ENCODE measurements at regions not wholly inside any gene's neighbourhood (a gene's known extent, or its start where the extent isn't known, plus 50 kb on each side); places are given as distances from the start of the nearest gene placed in this dataset.

DNA sequence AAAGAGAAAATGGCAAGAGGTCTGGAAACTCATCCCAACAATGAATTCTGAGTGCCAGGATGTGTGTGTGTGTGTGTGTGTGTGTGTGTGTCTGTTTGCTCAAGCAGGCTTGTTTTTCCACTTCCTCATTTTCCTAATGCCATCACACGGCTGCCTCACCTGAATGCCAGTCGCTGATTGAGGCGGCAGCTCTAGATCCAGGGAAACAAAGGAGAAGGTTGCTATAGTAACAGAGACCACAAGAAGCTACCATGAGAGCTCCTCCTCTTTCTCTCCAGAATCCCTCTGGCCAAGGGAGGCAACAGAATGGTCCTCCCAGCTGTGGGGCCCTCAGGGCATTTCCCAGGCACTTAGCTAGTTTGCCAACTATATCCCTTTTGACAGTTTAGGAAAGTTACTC, 241.1 kb upstream of the TSHZ2 start:
- TF ChIP-seq, protein P1, sequence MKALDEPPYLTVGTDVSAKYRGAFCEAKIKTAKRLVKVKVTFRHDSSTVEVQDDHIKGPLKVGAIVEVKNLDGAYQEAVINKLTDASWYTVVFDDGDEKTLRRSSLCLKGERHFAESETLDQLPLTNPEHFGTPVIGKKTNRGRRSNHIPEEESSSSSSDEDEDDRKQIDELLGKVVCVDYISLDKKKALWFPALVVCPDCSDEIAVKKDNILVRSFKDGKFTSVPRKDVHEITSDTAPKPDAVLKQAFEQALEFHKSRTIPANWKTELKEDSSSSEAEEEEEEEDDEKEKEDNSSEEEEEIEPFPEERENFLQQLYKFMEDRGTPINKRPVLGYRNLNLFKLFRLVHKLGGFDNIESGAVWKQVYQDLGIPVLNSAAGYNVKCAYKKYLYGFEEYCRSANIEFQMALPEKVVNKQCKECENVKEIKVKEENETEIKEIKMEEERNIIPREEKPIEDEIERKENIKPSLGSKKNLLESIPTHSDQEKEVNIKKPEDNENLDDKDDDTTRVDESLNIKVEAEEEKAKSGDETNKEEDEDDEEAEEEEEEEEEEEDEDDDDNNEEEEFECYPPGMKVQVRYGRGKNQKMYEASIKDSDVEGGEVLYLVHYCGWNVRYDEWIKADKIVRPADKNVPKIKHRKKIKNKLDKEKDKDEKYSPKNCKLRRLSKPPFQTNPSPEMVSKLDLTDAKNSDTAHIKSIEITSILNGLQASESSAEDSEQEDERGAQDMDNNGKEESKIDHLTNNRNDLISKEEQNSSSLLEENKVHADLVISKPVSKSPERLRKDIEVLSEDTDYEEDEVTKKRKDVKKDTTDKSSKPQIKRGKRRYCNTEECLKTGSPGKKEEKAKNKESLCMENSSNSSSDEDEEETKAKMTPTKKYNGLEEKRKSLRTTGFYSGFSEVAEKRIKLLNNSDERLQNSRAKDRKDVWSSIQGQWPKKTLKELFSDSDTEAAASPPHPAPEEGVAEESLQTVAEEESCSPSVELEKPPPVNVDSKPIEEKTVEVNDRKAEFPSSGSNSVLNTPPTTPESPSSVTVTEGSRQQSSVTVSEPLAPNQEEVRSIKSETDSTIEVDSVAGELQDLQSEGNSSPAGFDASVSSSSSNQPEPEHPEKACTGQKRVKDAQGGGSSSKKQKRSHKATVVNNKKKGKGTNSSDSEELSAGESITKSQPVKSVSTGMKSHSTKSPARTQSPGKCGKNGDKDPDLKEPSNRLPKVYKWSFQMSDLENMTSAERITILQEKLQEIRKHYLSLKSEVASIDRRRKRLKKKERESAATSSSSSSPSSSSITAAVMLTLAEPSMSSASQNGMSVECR (CRISPR knock-in tag; IDR thresholded peaks at IDR 0.05; ENCODE audit: borderline replicate concordance): no peak
- TF ChIP-seq MYBL2 (CRISPR knock-in tag; IDR thresholded peaks at IDR 0.05) (no peak), NR3C1 (CRISPR knock-in tag; conservative IDR thresholded peaks at IDR 0.05; ENCODE audit: low read depth) (no peak)
- TF ChIP-seq, protein P2, sequence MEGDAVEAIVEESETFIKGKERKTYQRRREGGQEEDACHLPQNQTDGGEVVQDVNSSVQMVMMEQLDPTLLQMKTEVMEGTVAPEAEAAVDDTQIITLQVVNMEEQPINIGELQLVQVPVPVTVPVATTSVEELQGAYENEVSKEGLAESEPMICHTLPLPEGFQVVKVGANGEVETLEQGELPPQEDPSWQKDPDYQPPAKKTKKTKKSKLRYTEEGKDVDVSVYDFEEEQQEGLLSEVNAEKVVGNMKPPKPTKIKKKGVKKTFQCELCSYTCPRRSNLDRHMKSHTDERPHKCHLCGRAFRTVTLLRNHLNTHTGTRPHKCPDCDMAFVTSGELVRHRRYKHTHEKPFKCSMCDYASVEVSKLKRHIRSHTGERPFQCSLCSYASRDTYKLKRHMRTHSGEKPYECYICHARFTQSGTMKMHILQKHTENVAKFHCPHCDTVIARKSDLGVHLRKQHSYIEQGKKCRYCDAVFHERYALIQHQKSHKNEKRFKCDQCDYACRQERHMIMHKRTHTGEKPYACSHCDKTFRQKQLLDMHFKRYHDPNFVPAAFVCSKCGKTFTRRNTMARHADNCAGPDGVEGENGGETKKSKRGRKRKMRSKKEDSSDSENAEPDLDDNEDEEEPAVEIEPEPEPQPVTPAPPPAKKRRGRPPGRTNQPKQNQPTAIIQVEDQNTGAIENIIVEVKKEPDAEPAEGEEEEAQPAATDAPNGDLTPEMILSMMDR (IDR thresholded peaks at IDR 0.05): no peak
- TF ChIP-seq, protein P3, sequence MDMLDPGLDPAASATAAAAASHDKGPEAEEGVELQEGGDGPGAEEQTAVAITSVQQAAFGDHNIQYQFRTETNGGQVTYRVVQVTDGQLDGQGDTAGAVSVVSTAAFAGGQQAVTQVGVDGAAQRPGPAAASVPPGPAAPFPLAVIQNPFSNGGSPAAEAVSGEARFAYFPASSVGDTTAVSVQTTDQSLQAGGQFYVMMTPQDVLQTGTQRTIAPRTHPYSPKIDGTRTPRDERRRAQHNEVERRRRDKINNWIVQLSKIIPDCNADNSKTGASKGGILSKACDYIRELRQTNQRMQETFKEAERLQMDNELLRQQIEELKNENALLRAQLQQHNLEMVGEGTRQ (CRISPR knock-in tag; IDR thresholded peaks at IDR 0.05): no peak
- TF ChIP-seq, protein P4, sequence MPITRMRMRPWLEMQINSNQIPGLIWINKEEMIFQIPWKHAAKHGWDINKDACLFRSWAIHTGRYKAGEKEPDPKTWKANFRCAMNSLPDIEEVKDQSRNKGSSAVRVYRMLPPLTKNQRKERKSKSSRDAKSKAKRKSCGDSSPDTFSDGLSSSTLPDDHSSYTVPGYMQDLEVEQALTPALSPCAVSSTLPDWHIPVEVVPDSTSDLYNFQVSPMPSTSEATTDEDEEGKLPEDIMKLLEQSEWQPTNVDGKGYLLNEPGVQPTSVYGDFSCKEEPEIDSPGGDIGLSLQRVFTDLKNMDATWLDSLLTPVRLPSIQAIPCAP (CRISPR knock-in tag; IDR thresholded peaks at IDR 0.05): no peak
- TF ChIP-seq, protein P5, sequence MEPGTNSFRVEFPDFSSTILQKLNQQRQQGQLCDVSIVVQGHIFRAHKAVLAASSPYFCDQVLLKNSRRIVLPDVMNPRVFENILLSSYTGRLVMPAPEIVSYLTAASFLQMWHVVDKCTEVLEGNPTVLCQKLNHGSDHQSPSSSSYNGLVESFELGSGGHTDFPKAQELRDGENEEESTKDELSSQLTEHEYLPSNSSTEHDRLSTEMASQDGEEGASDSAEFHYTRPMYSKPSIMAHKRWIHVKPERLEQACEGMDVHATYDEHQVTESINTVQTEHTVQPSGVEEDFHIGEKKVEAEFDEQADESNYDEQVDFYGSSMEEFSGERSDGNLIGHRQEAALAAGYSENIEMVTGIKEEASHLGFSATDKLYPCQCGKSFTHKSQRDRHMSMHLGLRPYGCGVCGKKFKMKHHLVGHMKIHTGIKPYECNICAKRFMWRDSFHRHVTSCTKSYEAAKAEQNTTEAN (CRISPR knock-in tag; IDR thresholded peaks at IDR 0.05): no peak

Data from WTC11 (cell line).